Kasumi-1 (cell line): ENCODE measurements at regions not wholly inside any gene's neighbourhood (a gene's known extent, or its start where the extent isn't known, plus 50 kb on each side); places are given as distances from the start of the nearest gene placed in this dataset.
A peak's percentile ranks its signal among the peaks of the same experiment; 100 is the strongest.
"Not testable (repeated sequence)": the region's sequence is repeated elsewhere in the genome, so short reads cannot be mapped to it uniquely, and the experiment has no call there.

Experiments
- DNase-seq, 2 experiments: peaks; one replicate each; lab custom pipeline; 2025; lab: John Stamatoyannopoulos, UW

GRCh38 chr10:23543691-23544380 lies 105.0 kb downstream of the OTUD1 start:
- DNase-seq: peak; percentile 52 to 53

GRCh38 chr10:23545866-23546265 lies 107.0 kb downstream of the OTUD1 start:
- DNase-seq: peak in 1 of 2 experiments; percentile 17

GRCh38 chr10:23556727-23557440 lies 118.0 kb downstream of the OTUD1 start:
- DNase-seq: peak; percentile 98

- DNase-seq: no peak
Observed at GRCh38 chr10:23557777-23558176, 118.9 kb downstream of the OTUD1 start.

- no peak for DNase-seq
Observed at GRCh38 chr10:23558361-23558799, 119.5 kb downstream of the OTUD1 start.

GRCh38 chr10:23568996-23569395 lies 130.1 kb downstream of the OTUD1 start:
- no peak for DNase-seq

GRCh38 chr10:23571884-23572283 lies 133.0 kb downstream of the OTUD1 start:
- DNase-seq: no peak

- DNase-seq: no peak
Observed at GRCh38 chr10:23581906-23582450, 143.1 kb downstream of the OTUD1 start.

- DNase-seq: no peak
Observed at GRCh38 chr10:23584396-23584795, 145.5 kb downstream of the OTUD1 start.

GRCh38 chr10:23585186-23585585 lies 146.3 kb downstream of the OTUD1 start:
- DNase-seq: no peak

GRCh38 chr10:23585666-23586065 lies 146.8 kb downstream of the OTUD1 start:
- DNase-seq: no peak

- not testable (repeated sequence) for DNase-seq
Observed at GRCh38 chr10:23595278-23595677, 156.4 kb downstream of the OTUD1 start.

- DNase-seq: no peak
Observed at GRCh38 chr10:23604613-23605012, 165.7 kb downstream of the OTUD1 start.

- no peak for DNase-seq
Observed at GRCh38 chr10:23606456-23606855, 167.6 kb downstream of the OTUD1 start.

- DNase-seq: no peak
Observed at GRCh38 chr10:23608926-23609325, 170.1 kb downstream of the OTUD1 start.

- DNase-seq: no peak
Observed at GRCh38 chr10:23610626-23611307, 171.9 kb downstream of the OTUD1 start.

- no peak for DNase-seq
Observed at GRCh38 chr10:23611308-23612029, 172.6 kb downstream of the OTUD1 start.

GRCh38 chr10:23613900-23614299 lies 175.0 kb downstream of the OTUD1 start:
- DNase-seq: no peak

GRCh38 chr10:23614483-23614882 lies 175.6 kb downstream of the OTUD1 start:
- no peak for DNase-seq

GRCh38 chr10:23630376-23630775 lies 191.5 kb downstream of the OTUD1 start:
- peak in 1 of 2 experiments; percentile 17 for DNase-seq

- no peak for DNase-seq
Observed at GRCh38 chr10:23630885-23631284, 192.0 kb downstream of the OTUD1 start.
